Vagina (tissue), 2 donors: ENCODE measurements at regions not wholly inside any gene's neighbourhood (a gene's known extent, or its start where the extent isn't known, plus 50 kb on each side); places are given as distances from the start of the nearest gene placed in this dataset.

ENCODE experiments used
- DNase-seq, 2 donors: peaks; one replicate each; pipeline ENCODE4 v3.0.0-alpha.2; 2017; ENCODE audit errors: extremely low spot score in 2 of 2
- H3K27ac ChIP-seq: fragments of 200-600 bp; sonication (generic); one replicate; pipeline ENCODE4 v1.5.1; 2019
- H3K27me3 ChIP-seq: fragments of 200-600 bp; sonication (generic); one replicate; pipeline ENCODE4 v1.5.1; 2019
- H3K36me3 ChIP-seq, 2 donors: fragments of 200-600 bp; sonication (generic); one replicate each; pipeline ENCODE4 v1.5.1; 2017 to 2019
- H3K4me1 ChIP-seq: fragments of 200-600 bp; sonication (generic); one replicate; pipeline ENCODE4 v1.5.1; 2019
- H3K4me3 ChIP-seq, 2 donors: fragments of 200-600 bp; sonication (generic); 1 replicate in 1 of 2; 2 replicates in 1 of 2; pipeline ENCODE4 v1.5.1; 2016 to 2019
- H3K9me3 ChIP-seq: fragments of 200-600 bp; sonication (generic); one replicate; pipeline ENCODE4 v1.5.1; 2019
- POLR2A ChIP-seq, 2 donors: fragments of 450-650 bp; IDR thresholded peaks; one replicate each; pipeline ENCODE4 v1.6.1; 2017; ENCODE audit warnings: antibody characterized with exemption in 2 of 2, mild to moderate bottlenecking in 2 of 2, moderate library complexity in 2 of 2
- POLR2AphosphoS5 ChIP-seq, 2 donors: sonication (generic); formaldehyde crosslinking; IDR thresholded peaks; one replicate each; pipeline ENCODE4 v1.9.0; 2017; ENCODE audit warnings: antibody characterized with exemption in 2 of 2, mild to moderate bottlenecking in 2 of 2, low read depth in 1 of 2; ENCODE audit not compliant: insufficient read depth in 1 of 2
- intact Hi-C: fragments of 100-400 bp; cut with DNase I; formaldehyde crosslinking; loops from one replicate; pipeline ENCODE4 v1.15.1; 2023
- TF ChIP-seq, protein P1 (sequence below), 3 experiments: fragments of 450-650 bp in 2 of 3; fragments of 200-600 bp in 1 of 3; sonication (generic) in 1 of 3; IDR thresholded peaks; one replicate each; pipeline ENCODE4 v1.5.1; 2017 to 2019; ENCODE audit warnings: antibody characterized with exemption in 3 of 3, mild to moderate bottlenecking in 2 of 3, moderate library complexity in 2 of 3

- H3K4me3 ChIP-seq = no peak overlapping the region
Measured at GRCh38 chr6:166751051-166751595, 124.1 kb upstream of the RPS6KA2 start.

DNA sequence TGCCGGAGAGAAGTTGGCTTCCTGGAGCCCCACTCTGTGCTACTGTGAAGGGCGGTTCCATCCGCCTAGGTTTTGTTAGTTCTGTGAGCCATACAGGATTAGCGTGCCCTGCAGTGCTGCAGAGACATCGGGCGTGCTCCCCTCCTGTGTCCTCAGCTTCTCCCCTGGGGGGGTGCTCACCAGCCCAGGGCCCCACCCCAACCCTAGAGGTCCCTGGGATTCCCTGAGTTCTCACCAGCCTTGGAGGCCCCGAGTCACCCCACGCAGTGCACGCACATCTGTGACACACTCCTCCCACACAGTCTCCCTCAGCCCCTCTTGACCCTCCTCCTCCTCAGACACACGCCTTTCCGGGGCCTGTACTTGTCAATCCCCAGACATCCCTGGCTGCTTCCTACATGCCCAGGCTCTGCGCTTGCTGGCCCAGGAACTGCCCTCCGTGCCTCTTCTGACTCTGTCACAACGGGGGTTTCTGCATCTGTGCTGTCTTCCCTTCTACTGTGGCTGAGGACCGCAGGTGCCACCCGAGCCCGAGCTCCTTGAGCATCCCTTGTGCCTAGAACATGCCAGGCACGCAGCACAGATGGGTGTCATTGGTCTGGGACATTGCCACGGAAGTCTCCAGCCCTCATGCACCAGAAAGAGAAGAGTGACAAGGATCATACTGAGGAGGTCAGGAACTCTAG lies 123.2 kb upstream of the RPS6KA2 start:
- Histone ChIP-seq H3K4me1 (no peaks in the 10 kb centered on the region), H3K27ac (no peak overlapping the region), H3K36me3 (no peaks in the 10 kb centered on the region), H3K4me3 (no peak overlapping the region), H3K9me3 (no peaks in the 10 kb centered on the region), H3K27me3 (no peaks in the 10 kb centered on the region)
- no peak for TF ChIP-seq POLR2A (IDR thresholded peaks at IDR 0.05)
- TF ChIP-seq POLR2AphosphoS5 (IDR thresholded peaks at IDR 0.05; ENCODE audit: insufficient read depth in 1 of 2, low read depth in 1 of 2) = no peak
- TF ChIP-seq, protein P1, sequence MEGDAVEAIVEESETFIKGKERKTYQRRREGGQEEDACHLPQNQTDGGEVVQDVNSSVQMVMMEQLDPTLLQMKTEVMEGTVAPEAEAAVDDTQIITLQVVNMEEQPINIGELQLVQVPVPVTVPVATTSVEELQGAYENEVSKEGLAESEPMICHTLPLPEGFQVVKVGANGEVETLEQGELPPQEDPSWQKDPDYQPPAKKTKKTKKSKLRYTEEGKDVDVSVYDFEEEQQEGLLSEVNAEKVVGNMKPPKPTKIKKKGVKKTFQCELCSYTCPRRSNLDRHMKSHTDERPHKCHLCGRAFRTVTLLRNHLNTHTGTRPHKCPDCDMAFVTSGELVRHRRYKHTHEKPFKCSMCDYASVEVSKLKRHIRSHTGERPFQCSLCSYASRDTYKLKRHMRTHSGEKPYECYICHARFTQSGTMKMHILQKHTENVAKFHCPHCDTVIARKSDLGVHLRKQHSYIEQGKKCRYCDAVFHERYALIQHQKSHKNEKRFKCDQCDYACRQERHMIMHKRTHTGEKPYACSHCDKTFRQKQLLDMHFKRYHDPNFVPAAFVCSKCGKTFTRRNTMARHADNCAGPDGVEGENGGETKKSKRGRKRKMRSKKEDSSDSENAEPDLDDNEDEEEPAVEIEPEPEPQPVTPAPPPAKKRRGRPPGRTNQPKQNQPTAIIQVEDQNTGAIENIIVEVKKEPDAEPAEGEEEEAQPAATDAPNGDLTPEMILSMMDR (IDR thresholded peaks at IDR 0.05) = no peak
- intact Hi-C loops = no loop called here
- no peak for DNase-seq

More at GRCh38 chr6:166751051-166751595, 124.1 kb upstream of the RPS6KA2 start:
- Histone ChIP-seq H3K9me3 (no peaks in the 10 kb centered on the region), H3K36me3 (no peaks in the 10 kb centered on the region), H3K27me3 (no peaks in the 10 kb centered on the region), H3K27ac (no peak overlapping the region), H3K4me1 (no peaks in the 10 kb centered on the region)
- TF ChIP-seq, protein P1 (IDR thresholded peaks at IDR 0.05) = no peak
- no peak for TF ChIP-seq POLR2AphosphoS5 (IDR thresholded peaks at IDR 0.05; ENCODE audit: insufficient read depth in 1 of 2, low read depth in 1 of 2)
- no peak for TF ChIP-seq POLR2A (IDR thresholded peaks at IDR 0.05)
- DNase-seq = no peak
- intact Hi-C loops = no loop called here

GRCh38 chr6:166749666-166750065 lies 122.6 kb upstream of the RPS6KA2 start:
- intact Hi-C loops = no loop called here
- Histone ChIP-seq H3K4me3 (no peak overlapping the region), H3K27me3 (no peaks in the 10 kb centered on the region), H3K36me3 (no peaks in the 10 kb centered on the region), H3K27ac (no peak overlapping the region), H3K4me1 (no peaks in the 10 kb centered on the region), H3K9me3 (no peaks in the 10 kb centered on the region)
- no peak for TF ChIP-seq POLR2A (IDR thresholded peaks at IDR 0.05)
- no peak for DNase-seq

DNA sequence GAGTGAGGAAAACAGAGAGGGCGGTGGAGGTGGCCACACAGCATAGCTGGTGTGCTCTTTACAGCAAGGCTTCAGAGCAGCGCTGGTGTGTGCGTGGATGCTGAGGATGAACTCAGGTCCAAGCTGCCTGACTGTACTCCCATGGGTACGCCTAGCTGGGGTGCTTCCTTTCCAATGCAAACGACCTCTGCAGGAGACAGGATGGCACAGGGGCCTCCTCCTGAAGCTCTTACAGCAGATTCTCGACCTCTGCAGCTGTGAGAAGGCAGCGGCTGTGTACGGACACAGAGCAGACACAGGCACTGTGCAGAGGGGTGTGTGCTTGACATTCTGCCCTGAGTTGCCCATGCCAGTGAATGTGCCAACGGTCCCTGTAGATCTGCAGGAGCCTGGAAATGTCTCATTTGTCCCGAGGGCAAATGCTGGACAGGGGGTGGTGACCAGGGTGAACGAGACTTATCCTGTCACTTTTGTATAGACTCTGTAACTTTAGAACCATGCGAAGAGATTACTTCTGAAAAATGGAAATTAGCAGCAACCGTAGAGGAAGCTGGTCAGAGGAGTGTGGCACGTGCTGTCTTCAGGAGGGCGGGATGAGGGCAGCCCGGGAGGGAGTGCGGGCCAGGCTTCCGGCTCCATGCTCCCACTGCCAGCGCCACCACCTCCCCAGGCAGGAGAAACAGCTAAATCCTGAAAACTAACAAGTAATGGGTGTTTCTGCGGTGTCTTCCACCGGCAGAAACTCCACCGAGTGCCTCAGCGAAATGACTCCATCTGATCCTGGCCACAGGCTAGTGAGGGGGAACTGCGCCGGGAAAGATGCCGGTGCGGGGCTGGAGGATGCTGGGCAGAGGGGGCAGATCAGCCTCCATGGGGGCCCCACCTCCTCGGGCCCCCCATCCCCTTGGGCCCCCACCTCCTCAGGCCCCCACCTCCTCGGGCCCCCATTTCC lies 120.9 kb upstream of the RPS6KA2 start:
- no peak overlapping the region for H3K4me3 ChIP-seq
- no peaks in the 10 kb centered on the region for H3K9me3 ChIP-seq
- no peaks in the 10 kb centered on the region for H3K36me3 ChIP-seq
- intact Hi-C loops = no loop called here
- no peaks in the 10 kb centered on the region for H3K27me3 ChIP-seq
- H3K4me1 ChIP-seq = no peaks in the 10 kb centered on the region
- TF ChIP-seq POLR2AphosphoS5 (IDR thresholded peaks at IDR 0.05; ENCODE audit: insufficient read depth in 1 of 2, low read depth in 1 of 2) (no peak), POLR2A (IDR thresholded peaks at IDR 0.05) (no peak)
- TF ChIP-seq, protein P1 (IDR thresholded peaks at IDR 0.05) = no peak
- no peak overlapping the region for H3K27ac ChIP-seq
- DNase-seq = no peak

- no peak overlapping the region for H3K27ac ChIP-seq
- no peak for TF ChIP-seq POLR2AphosphoS5 (IDR thresholded peaks at IDR 0.05; ENCODE audit: insufficient read depth in 1 of 2, low read depth in 1 of 2)
- no peak for TF ChIP-seq POLR2A (IDR thresholded peaks at IDR 0.05)
- TF ChIP-seq, protein P1 (IDR thresholded peaks at IDR 0.05) = no peak
- intact Hi-C loops = no loop called here
Measured at GRCh38 chr6:166745801-166746668, 119.0 kb upstream of the RPS6KA2 start.

More at GRCh38 chr6:166745801-166746668, 119.0 kb upstream of the RPS6KA2 start:
- Histone ChIP-seq H3K36me3 (no peaks in the 10 kb centered on the region), H3K27me3 (no peaks in the 10 kb centered on the region), H3K4me3 (no peak overlapping the region), H3K4me1 (no peaks in the 10 kb centered on the region), H3K9me3 (no peaks in the 10 kb centered on the region)
- DNase-seq = no peak
